A172 (cell line): ENCODE measurements at regions not wholly inside any gene's neighbourhood (a gene's known extent, or its start where the extent isn't known, plus 50 kb on each side); places are given as distances from the start of the nearest gene placed in this dataset.
"Not testable (repeated sequence)": the region's sequence is repeated elsewhere in the genome, so short reads cannot be mapped to it uniquely, and the experiment has no call there.

Experiments
- DNase-seq: peaks from one replicate; pipeline ENCODE4 v3.0.0-alpha.2; 2015; ENCODE audit warnings: low spot score

DNA sequence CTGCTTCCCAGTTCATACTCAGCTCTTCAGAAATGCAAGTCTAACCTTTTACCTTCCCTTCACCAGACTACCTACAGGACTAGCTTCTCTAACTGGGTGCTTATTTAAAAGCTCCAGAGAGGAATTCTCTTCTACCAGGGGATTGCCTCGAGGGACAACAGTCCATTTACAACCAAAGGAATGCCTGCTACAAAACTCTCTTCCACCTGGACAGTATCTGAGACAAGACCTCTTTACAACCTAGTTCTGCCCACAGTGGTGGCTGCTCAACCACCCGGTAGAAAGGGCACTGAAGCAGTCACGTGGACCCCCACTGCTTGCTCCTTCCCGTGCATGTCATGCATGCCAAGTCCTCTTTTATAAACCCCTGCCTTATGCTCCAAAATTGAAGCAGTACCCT, 158.1 kb upstream of the ANXA10 start:
- DNase-seq, result no peak

DNA sequence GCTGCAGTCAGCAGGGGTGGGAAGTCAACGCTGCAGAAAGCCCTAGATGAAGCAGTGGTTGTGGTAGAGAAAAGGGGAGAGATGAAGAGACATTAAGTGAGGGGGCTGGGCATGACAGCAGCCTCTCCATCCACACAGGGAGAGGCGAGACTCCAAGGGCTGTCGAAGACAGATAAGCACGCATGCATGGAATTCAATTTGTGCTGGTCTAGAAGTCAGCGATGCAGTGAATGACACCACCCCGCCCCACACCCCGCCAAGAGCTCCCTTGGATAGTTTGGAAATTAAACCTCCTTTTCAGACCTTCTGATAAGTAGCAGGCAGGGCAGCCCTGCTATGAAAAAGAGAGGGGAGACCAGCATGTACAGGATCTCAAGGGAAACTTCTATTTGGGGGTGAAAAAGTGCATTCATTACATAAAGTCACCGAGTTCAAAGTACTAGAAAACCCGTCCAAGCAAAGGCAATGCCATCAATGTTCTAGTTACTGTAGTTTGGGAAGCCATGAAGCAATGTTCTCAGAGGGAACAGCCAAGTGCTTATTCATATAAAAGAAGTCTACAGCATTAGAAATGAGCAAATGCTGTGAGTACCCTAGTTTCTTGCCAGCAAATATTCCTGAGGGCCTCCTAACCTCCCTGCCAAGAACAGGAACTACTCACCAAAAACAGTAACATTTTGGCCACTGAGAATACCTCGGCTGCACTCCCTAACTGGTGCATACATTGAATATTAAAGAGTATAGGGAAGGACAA, 152.3 kb upstream of the ANXA10 start:
- DNase-seq, result no peak

DNA sequence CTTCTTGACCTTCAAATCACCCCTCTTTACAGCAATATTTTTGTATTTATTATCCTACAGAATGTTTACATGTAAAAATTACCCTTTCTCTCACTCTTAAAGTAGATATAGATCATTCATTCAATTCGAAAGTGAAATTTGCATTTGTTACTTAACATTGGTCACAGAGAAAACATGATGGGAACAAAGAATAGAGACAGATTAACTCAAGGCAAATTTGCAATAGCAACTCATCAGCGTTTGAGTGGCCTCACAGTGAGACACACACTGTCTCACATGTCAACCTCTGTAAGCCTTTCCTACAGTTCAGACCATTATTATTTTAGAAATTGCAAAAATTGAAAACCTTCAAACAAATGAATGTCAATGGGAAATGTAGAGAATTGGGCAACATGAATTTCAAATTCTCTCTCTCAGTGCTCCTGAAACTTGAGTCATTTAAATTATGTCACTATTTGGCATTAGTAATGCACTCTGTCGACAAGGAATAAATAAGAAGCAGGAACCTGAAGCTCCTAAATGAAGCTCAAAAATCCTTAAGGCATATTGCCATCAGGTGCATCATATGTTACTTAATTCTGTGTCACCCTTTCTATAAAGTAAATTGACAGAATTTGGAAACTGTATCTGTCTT, 148.3 kb upstream of the ANXA10 start:
- no peak for DNase-seq

DNA sequence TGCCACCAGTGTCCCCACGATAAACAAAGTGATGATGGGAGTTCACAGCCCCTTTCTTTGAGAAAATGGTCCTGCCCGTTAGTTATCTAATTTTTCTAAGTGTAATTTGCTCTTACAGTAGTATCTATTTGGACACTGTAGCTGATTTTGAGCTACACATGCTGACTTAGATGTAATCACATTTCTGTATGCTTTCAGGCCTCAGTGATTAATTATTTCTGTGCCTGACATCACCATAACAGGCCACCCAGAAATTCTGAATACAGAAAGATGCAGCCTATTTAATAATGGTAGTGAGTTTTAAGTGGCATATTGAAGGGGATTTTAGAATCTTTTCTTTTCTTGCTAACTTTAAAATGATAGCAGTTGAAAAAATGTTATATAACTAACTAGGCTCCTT, 147.6 kb upstream of the ANXA10 start:
- no peak for DNase-seq

DNA sequence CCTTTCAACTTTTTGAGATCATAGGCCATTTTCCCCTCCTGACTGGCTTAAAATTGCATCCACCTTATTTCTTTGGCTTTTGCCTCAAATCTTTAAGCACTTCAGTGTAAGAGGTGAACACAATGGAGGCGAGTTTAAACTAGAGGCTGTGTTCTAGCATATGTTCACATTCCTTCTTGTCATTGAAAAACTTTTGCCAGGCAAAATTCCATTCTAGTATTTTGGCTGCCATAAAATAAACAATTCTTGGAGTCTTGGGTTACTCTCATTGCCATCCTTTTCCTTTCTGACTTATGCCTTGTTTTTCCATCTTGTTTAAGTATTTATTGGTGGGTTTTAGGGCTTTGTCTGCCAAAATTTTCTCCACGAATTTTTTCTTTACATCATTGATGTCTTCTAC, 137.3 kb upstream of the ANXA10 start:
- DNase-seq, result no peak

DNA sequence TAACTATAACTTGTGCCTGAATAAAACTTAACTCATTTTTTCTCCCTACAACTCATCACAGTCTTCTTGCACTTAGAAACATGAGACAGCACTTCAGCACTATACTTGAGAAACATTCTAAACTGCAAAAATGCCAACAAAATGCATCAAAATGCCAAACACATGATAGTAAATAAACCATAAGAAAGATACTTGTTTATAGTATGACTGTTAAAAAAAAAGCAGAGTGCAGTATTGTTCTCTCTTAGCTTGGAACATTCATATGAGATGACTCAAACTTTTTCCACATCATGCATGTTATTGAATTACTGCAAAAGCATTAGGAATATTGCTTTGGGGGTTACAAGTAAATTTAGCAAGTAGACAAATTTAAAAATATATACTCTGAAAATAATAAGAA, 135.7 kb upstream of the ANXA10 start:
- DNase-seq, result no peak

DNA sequence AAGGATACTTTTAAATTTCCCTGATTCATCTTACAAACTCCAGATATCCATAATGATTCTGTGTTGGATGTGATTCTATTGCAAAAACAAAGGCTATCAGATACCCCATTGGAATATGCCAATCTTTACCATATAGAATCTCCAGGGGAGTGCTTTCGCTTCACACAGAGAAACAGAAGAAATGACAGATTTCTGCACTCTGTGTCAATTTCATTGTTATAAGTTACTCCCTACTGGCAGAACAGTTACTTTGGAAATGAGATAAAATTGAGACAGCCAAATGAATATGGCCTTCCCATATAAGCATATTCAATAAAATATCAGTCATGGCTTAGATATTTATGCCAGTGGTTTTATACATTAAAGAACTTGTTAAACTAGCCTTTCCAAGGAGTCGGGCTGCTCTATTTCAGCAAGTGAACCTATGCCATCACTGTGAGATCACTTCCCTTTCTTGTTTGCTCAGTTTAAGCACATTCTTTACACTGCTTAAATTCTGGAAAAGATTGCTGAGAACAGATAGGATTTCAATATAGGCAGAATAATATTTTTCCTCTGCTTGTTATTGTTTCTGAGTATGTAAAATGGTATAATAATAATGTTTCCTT, 127.5 kb upstream of the ANXA10 start:
- no peak for DNase-seq

DNA sequence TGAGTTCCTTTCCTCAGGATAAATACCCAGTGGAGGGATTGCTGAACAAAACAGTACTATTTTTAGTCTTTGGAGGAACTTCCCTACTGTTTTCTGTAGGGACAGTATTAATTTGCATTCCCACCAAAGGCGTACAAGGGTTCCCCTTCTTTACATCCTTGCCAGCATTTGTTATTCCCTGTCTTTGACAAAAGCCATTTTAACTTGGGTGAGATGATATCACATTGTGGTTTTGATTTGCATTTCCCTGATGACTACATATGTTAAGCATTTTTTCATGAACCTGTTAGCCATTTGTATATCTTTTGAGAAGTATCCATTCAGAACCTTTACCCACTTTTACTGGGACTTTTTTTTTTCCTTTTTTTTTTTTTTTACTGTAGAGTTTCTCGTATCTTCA, 126.2 kb upstream of the ANXA10 start:
- peak; percentile 44 for DNase-seq

DNA sequence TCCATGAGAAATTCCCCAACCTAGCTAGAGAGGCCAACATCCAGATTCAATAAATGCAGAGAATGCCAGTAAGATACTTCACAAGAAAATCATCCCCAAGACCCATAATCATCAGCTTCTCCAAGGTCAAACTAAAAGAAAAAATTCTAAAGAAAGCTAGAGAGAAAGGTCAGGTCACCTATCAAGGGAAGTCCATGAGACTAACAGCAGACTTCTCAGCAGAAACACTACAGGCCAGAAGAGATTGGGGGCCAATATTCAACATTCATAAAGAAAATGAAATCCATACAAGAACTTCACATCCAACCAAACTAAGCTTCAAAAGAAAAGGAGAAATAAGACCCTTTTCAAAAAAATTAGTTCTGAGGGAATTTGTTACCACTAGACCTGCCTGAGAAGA, 118.8 kb upstream of the ANXA10 start:
- no peak for DNase-seq

DNA sequence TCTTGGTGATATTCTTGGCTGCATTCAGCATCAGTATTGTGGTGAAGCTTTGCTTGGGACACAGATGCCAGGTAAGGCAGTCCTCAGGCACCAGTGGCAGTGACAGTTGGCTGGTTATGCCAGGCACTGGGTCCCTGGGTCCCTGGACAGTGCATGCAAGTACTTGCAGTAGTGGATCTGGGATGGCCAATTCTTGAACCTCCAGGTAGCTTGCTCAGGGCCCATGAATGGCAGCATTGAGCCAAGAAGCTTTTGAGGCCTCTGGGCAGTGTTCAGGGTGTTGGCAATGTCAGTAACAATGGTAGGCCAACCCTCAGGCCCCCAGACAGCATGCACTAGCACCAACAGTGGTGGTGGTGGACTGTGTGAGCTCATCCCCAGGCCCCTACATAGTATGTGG, 106.8 kb upstream of the ANXA10 start:
- DNase-seq, result no peak

DNA sequence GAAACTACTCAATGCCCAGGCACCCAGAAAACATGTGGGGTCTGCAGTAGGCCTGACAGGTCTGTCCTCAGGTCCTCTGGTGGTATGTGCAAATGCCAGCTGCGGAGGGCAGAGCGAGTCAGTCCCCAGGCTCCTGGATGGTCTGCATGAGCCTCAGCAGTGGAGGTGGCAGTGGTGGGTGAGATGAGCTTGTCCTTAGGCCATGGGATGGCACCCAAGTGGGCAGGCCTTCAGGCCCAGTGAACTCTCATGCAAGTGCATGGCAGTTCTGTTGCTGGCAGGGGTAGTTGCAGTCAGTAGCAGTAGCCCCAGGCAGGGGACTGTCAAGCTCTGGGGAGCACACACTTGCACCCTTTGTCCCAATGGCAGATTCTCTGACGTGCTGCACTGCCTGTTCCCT, 106.3 kb upstream of the ANXA10 start:
- no peak for DNase-seq

DNA sequence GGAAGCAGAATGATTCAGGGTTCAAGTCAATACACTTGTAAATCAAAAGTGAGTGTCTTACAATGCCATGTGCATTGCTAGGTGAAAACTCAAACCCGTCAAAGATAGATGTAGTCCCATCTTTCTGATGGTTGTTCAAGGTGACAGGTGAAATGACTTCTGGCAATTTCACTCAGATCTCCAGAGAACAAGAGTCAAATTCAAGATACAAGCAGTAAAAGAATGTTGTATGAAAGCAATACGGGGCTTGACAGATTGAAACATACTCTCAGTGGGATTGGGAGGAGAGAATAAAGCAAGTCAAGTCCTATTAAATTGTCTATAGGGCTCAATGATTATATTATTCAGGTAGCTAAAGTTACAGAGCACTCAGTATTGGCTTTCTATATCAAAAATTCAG, 105.1 kb upstream of the ANXA10 start:
- DNase-seq, result no peak

DNA sequence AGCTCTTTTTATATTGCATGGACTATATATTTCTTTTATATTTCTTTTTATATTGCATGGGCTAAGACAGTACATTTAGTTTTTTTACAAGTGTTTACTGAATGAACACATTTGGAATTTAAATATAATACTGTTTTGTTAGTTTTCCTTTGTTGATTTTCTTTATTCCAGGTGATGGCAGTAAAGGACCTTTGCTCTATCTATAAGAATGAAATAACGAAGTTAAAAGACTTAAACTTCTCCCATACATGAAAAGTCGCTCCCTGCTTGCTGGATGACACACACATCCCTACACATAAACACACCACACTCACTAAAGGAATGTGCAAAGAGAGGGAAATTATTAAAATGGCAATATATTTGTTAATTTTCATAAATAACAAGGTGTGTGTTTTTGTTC, 102.5 kb upstream of the ANXA10 start:
- no peak for DNase-seq

DNA sequence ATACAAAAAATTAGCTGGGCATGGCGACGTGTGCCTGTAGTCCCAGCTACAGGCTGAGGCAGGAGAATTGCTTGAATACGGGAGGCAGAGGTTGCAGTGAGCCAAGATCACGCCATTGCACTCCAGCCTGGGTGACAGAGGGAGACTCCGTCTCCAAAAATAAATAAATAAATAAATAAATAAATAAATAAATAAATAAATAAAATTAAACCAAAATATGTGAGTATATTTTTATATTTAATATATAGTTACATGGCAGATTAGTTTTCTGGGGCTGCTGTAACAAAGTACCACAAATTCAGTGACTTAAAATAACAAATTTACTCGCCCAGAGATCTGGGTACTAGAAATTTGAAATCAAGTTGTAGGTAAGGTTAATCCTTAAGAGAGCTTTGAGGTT, 84.2 kb upstream of the ANXA10 start:
- DNase-seq, result not testable (repeated sequence)

DNA sequence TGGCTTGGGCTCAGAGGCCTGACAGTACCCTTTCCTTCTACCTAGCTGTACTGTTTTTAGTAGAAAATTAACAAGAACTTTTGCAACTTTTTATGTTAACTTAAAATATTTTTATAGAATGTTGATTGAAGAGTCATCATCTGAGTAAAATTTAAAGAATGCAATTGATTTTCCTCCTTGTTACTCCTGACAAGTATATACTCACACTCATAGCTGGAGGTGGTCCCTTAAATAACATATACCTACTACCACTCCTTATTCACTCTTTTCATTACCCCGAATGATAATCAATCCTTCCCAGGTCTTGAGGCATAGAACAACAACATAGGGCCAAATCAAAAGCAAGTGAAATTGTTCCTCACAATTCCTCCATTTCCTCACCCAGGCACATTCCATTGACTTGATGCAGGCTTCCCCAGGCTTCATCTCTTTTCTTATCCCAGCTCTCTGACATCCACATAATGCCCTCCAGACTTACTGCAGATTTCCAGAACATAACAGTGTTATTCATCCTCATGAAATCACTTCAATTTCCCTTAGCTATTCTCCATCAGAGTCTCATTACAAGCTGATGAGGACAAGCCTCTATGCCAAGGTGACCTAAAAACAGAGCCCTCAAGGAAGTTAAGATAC, 73.2 kb upstream of the ANXA10 start:
- DNase-seq, result no peak

DNA sequence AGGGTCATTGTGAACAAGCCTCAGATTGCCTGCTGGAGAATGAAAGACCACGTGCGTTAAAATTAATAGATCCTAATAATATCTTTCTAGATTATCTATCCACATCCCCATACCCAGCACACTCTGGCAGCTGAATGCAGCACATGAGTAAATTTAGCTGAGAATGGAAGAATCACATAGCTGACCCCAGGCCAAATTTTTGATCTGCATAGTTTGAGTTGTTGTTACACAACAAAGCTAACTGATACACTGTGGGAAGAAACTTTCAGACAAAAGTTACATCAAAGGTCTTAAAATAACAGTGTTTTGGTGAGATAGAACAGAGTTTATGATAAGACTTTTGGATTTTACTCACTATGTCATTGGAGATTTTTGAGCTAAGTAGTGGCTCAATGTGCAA, 72.4 kb upstream of the ANXA10 start:
- no peak for DNase-seq

DNA sequence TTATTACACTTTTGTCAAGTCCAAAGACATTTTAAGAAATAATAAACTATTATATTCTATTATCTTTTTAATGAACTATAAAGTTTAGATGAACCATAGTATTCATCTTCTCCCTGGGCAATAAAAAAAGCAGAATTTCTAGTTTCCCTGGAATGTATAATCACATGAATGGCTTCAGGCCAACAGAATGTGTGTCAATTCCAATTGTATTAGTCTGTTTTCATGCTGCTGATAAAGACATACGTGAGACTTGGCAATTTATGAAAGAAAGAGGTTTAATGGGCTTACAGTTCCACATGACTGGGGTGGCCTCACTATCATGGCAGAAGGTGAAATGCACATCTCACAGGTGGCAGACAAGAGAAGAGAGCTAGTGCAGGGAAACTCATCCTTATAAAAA, 70.7 kb upstream of the ANXA10 start:
- no peak for DNase-seq

DNA sequence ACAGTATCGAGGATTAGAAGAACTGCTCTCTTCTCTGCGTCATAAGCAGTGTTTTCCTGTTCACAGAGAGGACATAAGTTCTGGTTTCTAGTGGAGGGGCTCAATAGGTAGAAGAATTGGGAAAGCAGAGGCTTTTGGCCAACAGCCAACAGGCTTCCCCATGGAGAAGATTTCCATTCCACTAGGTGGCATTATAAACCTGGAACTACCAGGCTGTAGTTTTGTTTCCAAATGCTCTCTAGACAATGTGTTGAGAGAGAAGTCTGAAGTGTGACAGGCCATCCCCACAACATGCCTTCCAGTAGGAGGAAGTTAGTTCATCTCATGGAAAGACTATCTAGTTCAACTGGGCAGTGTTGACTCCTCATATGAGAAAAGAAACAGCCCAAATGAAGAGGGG, 63.8 kb upstream of the ANXA10 start:
- DNase-seq, result peak; percentile 15

DNA sequence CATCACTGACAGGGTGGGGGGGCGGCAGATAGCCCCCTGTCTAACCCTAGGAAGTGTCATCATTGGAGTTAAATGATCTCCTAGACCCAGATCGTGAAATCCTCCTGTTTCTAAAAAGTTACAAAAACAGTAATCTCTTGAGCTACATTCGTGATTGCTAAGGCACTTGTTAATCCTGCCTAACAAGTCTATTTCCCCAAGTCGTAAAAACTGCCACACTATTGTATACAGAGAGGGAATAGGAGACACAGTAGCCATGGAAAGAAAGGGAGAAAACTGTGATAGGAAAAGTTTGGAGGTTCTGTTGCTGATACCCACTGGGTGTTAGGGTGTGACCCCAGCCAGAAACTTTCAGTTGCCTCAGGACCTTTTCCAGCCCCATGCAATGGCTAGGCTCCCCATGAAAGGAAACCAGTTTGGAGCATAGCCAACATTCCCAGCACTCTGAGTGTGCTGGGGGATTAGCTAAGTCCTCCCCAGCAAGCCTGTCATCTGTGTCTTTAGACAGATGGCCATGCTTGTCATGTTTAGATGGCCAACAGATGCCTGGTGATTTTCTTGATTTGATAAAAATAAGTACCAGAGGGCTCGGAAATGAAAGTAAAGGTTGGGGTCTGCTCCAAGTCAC, 63.3 kb upstream of the ANXA10 start:
- DNase-seq, result peak; percentile 12

DNA sequence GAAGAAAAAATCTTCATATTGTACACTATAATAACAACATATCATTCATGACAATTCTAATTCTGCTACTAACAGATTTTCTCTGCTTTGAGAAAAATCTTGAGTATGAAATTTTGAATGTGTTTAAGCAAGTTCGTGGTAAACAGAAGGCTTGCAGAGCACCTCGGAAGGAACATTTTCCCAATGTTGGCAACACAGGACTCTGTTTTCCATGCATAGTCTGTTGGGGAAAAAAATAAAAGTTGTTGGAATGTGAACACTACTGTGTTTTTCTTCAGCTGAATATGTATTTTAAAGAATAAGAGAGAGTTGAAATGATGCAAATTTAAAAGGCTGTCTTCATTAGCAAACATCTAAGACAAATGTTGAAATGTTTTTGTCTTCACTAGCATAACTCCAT, 54.7 kb upstream of the ANXA10 start:
- no peak for DNase-seq

DNA sequence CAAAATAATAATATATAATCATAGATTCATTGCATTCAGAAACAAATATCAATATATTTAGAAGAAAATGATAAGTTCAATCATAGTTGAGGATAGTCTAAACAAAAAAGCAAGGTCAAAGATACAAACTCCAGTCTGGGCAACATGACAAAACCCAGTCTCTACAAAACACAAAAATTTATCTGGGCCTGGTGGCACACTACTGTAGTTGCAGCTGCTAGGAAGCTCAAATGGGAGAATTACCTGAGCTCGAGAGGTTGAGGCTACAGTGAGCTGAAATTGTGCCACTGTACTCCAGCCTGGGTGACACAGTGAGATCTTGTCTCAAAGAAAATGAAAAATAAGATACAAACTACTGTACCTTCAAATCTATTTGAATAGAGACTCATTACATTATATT, 52.7 kb upstream of the ANXA10 start:
- no peak for DNase-seq
